Heart left ventricle (tissue), 16 donors: ENCODE measurements at regions not wholly inside any gene's neighbourhood (a gene's known extent, or its start where the extent isn't known, plus 50 kb on each side); places are given as distances from the start of the nearest gene placed in this dataset.

Experiments used
- ATAC-seq, 4 donors: fragments of 200-7000 bp; cut with Tn5 transposase; one replicate each; pipeline ENCODE4 v1.9.1; 2020 to 2022; ENCODE audit warnings: moderate library complexity in 4 of 4, mild to moderate bottlenecking in 3 of 4, moderate number of reproducible peaks in 1 of 4
- DNase-seq, 5 donors: peaks; one replicate each; pipeline ENCODE4 v3.0.0-alpha.2; 2020
- H3K27ac ChIP-seq, 12 donors: fragments of 200-600 bp; sonication (generic) in 4 of 12; one replicate each; pipeline versions ENCODE4 v1.5.0 to v1.8.0; 2016 to 2022; ENCODE audit warnings: mild to moderate bottlenecking in 2 of 12
- H3K27me3 ChIP-seq, 9 donors: fragments of 200-600 bp; sonication (generic) in 2 of 9; one replicate each; pipeline versions ENCODE4 v1.5.1 to v1.8.0; 2016 to 2022; ENCODE audit warnings: mild to moderate bottlenecking in 3 of 9
- H3K36me3 ChIP-seq, 9 donors: fragments of 200-600 bp; sonication (generic) in 2 of 9; one replicate each; pipeline versions ENCODE4 v1.5.0 to v1.8.0; 2018 to 2022; ENCODE audit warnings: mild to moderate bottlenecking in 2 of 9
- H3K4me1 ChIP-seq, 12 donors: fragments of 200-600 bp; sonication (generic) in 4 of 12; one replicate each; pipeline versions ENCODE4 v1.5.0 to v1.8.0; 2016 to 2022; ENCODE audit warnings: mild to moderate bottlenecking in 3 of 12
- H3K4me3 ChIP-seq, 12 donors: fragments of 200-600 bp; sonication (generic) in 4 of 12; one replicate each; pipeline versions ENCODE4 v1.5.0 to v1.8.0; 2017 to 2022; ENCODE audit warnings: mild to moderate bottlenecking in 9 of 12, moderate library complexity in 4 of 12
- H3K9me3 ChIP-seq, 12 donors: fragments of 200-600 bp; sonication (generic) in 4 of 12; one replicate each; pipeline versions ENCODE4 v1.5.0 to v1.8.0; 2016 to 2022; ENCODE audit warnings: mild to moderate bottlenecking in 1 of 12
- POLR2A ChIP-seq, 2 donors: fragments of 450-650 bp; IDR thresholded peaks; one replicate each; pipeline ENCODE4 v1.6.1; 2017; ENCODE audit warnings: antibody characterized with exemption in 2 of 2, mild to moderate bottlenecking in 2 of 2, moderate library complexity in 2 of 2
- WGBS, 4 donors: extraction: QIAGEN DNeasy Blood & Tissue Kit in 2 of 4; methylation state at CpG; one replicate each; pipeline versions ENCODE4 v1.1.5 to v1.1.7; 2013 to 2018; 5-methylcytosine and 5-hydroxymethylcytosine counted together
- intact Hi-C, 10 donors: fragments of 100-400 bp; cut with DNase I; formaldehyde crosslinking; loops; one replicate each; pipeline versions ENCODE4 v1.11.1 to v1.14.2; 2022
- TF ChIP-seq, protein P1 (sequence below), 12 donors: fragments of 200-600 bp; sonication (generic) in 4 of 12; IDR thresholded peaks; one replicate each; pipeline versions ENCODE4 v1.5.0 to v1.8.0; 2018 to 2022; ENCODE audit warnings: antibody characterized with exemption in 12 of 12, mild to moderate bottlenecking in 5 of 12
- donor health status: ischemic (EF 13 %, LVEDD 7.1; RV severe dilation, severe dysfunction).
- donor health status: healthy with polysubstance abuse.
- donor health status: DM: no; HTN: yes; CAD: no.
- donor health status: DM: no; HTN: no; CAD: no.
- donor health status: ischemic (EF 25% LVEDD 6.9; RV normal size, moderate dysfunction).
- donor health status: ischemic (EF 25% LVEDD 5.7; RV mildly dilated, moderate dysfunction).
- donor health status: healthy.
- donor health status: DM: yes; HTN: yes; CAD: no.
- donor health status: ischemic (EF 35%, LVEDD 5.7; RV mildly dilated, moderate dysfunction).
- donor health status: nonischemic (EF 11% LVEDD 7.7; RV severe dilation, severe dysfunction).
- donor health status: DM: yes; HTN: yes; CAD: no.
- donor health status: PGD.
- donor health status: ischemic (EF 29% LVEDD 5.4; RV normal size, mild dysfunction).
- donor health status: nonischemic (EF 23%, LVEDD 6.1; RV moderate dilation, normal function).

DNA sequence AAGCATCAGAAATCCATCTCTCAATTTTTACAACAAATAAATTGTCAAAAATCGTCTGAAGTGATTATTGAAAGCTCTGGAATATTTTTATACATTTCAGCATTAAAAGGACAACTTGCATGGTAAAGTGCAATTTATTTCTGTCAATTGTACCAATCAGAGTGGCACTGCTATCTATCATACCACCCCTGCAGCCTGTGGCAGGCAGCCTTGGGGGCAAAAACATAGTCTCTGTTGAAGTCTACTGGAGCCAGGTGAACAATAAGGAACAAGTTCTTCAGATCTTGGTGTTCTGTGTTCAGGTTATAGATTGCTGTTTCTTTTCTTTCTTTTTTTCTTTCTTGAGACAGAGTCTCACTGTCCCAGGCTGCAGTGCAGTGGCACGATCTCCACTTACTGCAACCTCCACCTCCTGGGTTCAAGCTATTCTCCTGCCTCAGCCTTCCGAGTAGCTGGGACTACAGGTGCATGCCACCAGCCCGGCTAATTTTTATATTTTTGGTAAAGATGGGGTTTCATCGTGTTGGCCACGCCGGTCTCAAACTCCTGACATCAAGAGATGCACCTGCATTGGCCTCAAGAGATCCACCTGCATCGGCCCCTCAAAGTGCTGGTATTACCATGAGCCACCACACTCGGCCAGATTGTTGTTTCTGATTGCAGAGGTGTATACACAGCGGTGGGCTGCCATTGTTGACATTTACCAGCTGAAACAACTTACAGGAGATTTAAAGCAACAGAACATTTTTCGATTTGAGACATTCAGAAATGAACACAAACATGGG, 629.6 kb downstream of the SLC16A7 start:
- Histone ChIP-seq H3K4me1 (no peaks in the 10 kb centered on the region), H3K27ac (no peak overlapping the region), H3K9me3 (peaks cover 0 to 10% (median 0%) of the 10 kb centered on the region in 12 donors), H3K27me3 (no peaks in the 10 kb centered on the region), H3K36me3 (no peaks in the 10 kb centered on the region), H3K4me3 (no peak overlapping the region)
- intact Hi-C loops, result no loop called here
- no peak for DNase-seq
- TF ChIP-seq POLR2A (IDR thresholded peaks at IDR 0.05), result no peak
- TF ChIP-seq, protein P1, sequence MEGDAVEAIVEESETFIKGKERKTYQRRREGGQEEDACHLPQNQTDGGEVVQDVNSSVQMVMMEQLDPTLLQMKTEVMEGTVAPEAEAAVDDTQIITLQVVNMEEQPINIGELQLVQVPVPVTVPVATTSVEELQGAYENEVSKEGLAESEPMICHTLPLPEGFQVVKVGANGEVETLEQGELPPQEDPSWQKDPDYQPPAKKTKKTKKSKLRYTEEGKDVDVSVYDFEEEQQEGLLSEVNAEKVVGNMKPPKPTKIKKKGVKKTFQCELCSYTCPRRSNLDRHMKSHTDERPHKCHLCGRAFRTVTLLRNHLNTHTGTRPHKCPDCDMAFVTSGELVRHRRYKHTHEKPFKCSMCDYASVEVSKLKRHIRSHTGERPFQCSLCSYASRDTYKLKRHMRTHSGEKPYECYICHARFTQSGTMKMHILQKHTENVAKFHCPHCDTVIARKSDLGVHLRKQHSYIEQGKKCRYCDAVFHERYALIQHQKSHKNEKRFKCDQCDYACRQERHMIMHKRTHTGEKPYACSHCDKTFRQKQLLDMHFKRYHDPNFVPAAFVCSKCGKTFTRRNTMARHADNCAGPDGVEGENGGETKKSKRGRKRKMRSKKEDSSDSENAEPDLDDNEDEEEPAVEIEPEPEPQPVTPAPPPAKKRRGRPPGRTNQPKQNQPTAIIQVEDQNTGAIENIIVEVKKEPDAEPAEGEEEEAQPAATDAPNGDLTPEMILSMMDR (IDR thresholded peaks at IDR 0.05), result no peak
- 75 to 83% (median 78%) methylated on average over 11 of the region's 11 CpGs for WGBS, 4 donors
- ATAC-seq, result no peak

DNA sequence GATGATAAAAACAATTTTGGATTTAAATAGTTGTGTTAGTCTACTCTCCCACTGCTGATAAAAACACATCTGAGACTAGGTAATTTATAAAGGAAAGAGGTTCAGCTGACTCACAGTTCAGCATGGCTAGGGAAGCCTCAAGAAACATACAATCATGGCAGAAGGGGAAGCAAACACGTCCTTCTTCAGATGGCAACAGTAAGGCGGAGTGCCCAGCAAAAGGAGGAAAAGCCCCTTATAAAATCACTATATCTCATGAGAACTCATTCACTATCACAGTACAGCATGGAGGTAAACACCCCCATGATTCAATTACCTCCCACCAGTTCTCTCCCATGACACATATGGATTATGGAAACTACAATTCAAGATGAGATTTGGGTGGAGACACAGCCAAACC, 632.1 kb downstream of the SLC16A7 start:
- DNase-seq (no peak), ATAC-seq (no peak)
- no peak for TF ChIP-seq POLR2A (IDR thresholded peaks at IDR 0.05)
- TF ChIP-seq, protein P1 (IDR thresholded peaks at IDR 0.05), result no peak
- 78 to 92% (median 86%) methylated on average over 2 of the region's 2 CpGs for WGBS, 4 donors
- Histone ChIP-seq H3K27me3 (no peaks in the 10 kb centered on the region), H3K4me1 (no peaks in the 10 kb centered on the region), H3K4me3 (no peak overlapping the region), H3K36me3 (no peaks in the 10 kb centered on the region), H3K27ac (no peak overlapping the region), H3K9me3 (peaks cover 0 to 10% (median 0%) of the 10 kb centered on the region in 12 donors)
- intact Hi-C loops, result no loop called here

DNA sequence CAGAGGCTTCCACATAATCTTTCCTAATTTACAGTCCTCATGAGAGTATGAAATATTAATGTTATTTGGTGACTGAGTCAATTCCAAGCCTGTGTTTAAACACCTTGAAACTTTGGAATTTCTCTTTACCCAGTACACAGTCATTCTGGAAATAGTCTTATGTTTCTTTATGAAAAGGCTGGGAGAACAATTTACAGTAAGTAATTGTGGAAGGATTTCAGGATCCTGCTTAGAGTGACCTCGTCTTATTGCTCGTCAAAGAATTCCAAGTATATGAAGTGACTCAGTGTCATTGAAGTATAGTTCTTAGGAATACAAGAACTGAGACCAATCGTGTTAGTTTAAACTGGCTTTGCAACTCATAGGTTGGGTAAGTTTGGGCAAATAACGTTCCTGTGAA, 634.2 kb downstream of the SLC16A7 start:
- H3K27ac ChIP-seq, result no peak overlapping the region
- H3K9me3 ChIP-seq, result peaks cover 0 to 10% (median 0%) of the 10 kb centered on the region in 12 donors
- no peak for ATAC-seq
- no peaks in the 10 kb centered on the region for H3K36me3 ChIP-seq
- DNase-seq, result no peak
- 72 to 89% (median 82%) methylated on average over 4 of the region's 4 CpGs for WGBS, 4 donors
- H3K27me3 ChIP-seq, result no peaks in the 10 kb centered on the region
- intact Hi-C loops, result no loop called here
- no peak overlapping the region for H3K4me3 ChIP-seq
- no peak for TF ChIP-seq POLR2A (IDR thresholded peaks at IDR 0.05)
- TF ChIP-seq, protein P1 (IDR thresholded peaks at IDR 0.05), result no peak
- H3K4me1 ChIP-seq, result no peaks in the 10 kb centered on the region

DNA sequence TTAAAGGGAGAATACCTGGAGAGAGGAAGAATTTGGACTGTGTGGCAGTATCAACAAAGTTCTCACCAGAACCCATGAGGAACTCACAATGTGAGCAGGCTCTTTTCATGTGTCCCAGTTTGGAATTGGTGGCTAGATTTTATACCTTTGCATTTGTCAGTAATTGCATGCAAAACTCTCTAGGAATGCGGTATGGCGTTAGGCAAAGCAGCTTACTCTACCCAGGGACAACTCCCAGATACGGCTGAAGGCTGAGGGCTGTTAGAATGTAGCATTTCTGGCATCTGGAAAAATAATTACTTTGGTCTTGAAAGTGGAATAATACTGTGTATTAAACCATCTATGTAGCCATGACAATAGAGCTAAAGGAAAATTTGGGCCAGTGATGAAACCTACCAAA, 635.5 kb downstream of the SLC16A7 start:
- no peak for ATAC-seq
- intact Hi-C loops, result no loop called here
- WGBS, 4 donors, result 48 to 70% (median 68%) methylated on average over 3 of the region's 3 CpGs
- Histone ChIP-seq H3K27me3 (no peaks in the 10 kb centered on the region), H3K27ac (no peak overlapping the region), H3K4me3 (no peak overlapping the region), H3K9me3 (peaks cover 0 to 6% (median 0%) of the 10 kb centered on the region in 12 donors), H3K36me3 (no peaks in the 10 kb centered on the region), H3K4me1 (no peaks in the 10 kb centered on the region)
- no peak for DNase-seq
- no peak for TF ChIP-seq POLR2A (IDR thresholded peaks at IDR 0.05)
- TF ChIP-seq, protein P1 (IDR thresholded peaks at IDR 0.05), result no peak
